Right lobe of liver (tissue), 6 donors: ENCODE measurements at regions not wholly inside any gene's neighbourhood (a gene's known extent, or its start where the extent isn't known, plus 50 kb on each side); places are given as distances from the start of the nearest gene placed in this dataset.
A peak's percentile ranks its signal among the peaks of the same experiment; 100 is the strongest.

Experiments
- ATAC-seq, 4 donors: fragments of 200-7000 bp; cut with Tn5 transposase; one replicate each; pipeline ENCODE4 v1.9.1; 2020; ENCODE audit warnings: mild to moderate bottlenecking in 4 of 4, moderate library complexity in 4 of 4
- DNase-seq, 3 donors: peaks; one replicate each; pipeline ENCODE4 v3.0.0-alpha.2; 2020
- H3K27ac ChIP-seq, 3 donors: fragments of 200-600 bp; one replicate each; pipeline ENCODE4 v1.8.0; 2022
- H3K27me3 ChIP-seq, 2 donors: fragments of 200-600 bp; one replicate each; pipeline ENCODE4 v1.8.0; 2022
- H3K36me3 ChIP-seq, 4 donors: fragments of 200-600 bp; sonication (generic) in 1 of 4; one replicate each; pipeline versions ENCODE4 v1.5.1 to v1.8.0; 2017 to 2022; ENCODE audit warnings: control low read depth in 1 of 4
- H3K4me1 ChIP-seq, 4 donors: fragments of 200-600 bp; sonication (generic) in 1 of 4; one replicate each; pipeline versions ENCODE4 v1.5.1 to v1.8.0; 2017 to 2022; ENCODE audit warnings: control low read depth in 1 of 4
- H3K4me3 ChIP-seq, 3 donors: fragments of 200-600 bp; one replicate each; pipeline ENCODE4 v1.8.0; 2022
- H3K9me3 ChIP-seq, 4 donors: fragments of 200-600 bp; sonication (generic) in 1 of 4; one replicate each; pipeline versions ENCODE4 v1.5.1 to v1.8.0; 2017 to 2022; ENCODE audit warnings: control low read depth in 1 of 4
- CTCF ChIP-seq, 4 donors: fragments of 200-600 bp in 3 of 4; fragments of 450-650 bp in 1 of 4; IDR thresholded peaks; one replicate each; pipeline versions ENCODE4 v1.5.1 to v1.8.0; 2016 to 2022; ENCODE audit warnings: antibody characterized with exemption in 4 of 4, mild to moderate bottlenecking in 2 of 4
- POLR2A ChIP-seq: fragments of 450-650 bp; IDR thresholded peaks from one replicate; pipeline ENCODE4 v1.6.1; 2017; ENCODE audit warnings: antibody characterized with exemption, mild to moderate bottlenecking
- WGBS: methylation state at CpG from one replicate; pipeline ENCODE4 v1.1.6; 2018; ENCODE audit warnings: low coverage, low lambda C conversion rate; ENCODE audit not compliant: insufficient coverage; ENCODE audit errors: missing lambda C conversion rate; 5-methylcytosine and 5-hydroxymethylcytosine counted together
- intact Hi-C, 2 donors: fragments of 100-400 bp; cut with DNase I; formaldehyde crosslinking; loops; one replicate each; pipeline versions ENCODE4 v1.11.2 to v1.14.1; 2022
- donor health status: DM: no; HTN: yes; CAD: no.
- donor health status: DM: no; HTN: no; CAD: no.
- donor health status: DM: no; HTN: no; CAD: no.
- donor health status: DM: no; HTN: yes; CAD: no.
- donor health status: DM: no; HTN: yes; CAD: no.

GRCh38 chr3:20741381-20741780 lies 555.4 kb upstream of the SGO1 start:
- H3K4me1 ChIP-seq = no peaks in the 10 kb centered on the region
- H3K9me3 ChIP-seq = no peaks in the 10 kb centered on the region
- DNase-seq (no peak), ATAC-seq (peak in 1 of 4 donors; percentile 22)
- H3K27me3 ChIP-seq = no peaks in the 10 kb centered on the region
- H3K27ac ChIP-seq = no peak overlapping the region
- TF ChIP-seq CTCF (IDR thresholded peaks at IDR 0.05) (no peak), POLR2A (no peak)
- intact Hi-C loops = no loop called here
- H3K4me3 ChIP-seq = no peak overlapping the region
- H3K36me3 ChIP-seq = no peaks in the 10 kb centered on the region

- TF ChIP-seq CTCF (IDR thresholded peaks at IDR 0.05) (peak; percentile 27 to 42 (median 30)), POLR2A (no peak)
- Histone ChIP-seq H3K27me3 (no peaks in the 10 kb centered on the region), H3K4me3 (no peak overlapping the region), H3K9me3 (no peaks in the 10 kb centered on the region), H3K27ac (no peak overlapping the region), H3K36me3 (no peaks in the 10 kb centered on the region), H3K4me1 (no peaks in the 10 kb centered on the region)
- intact Hi-C loops = no loop called here
- ATAC-seq (peak; percentile 66 to 92 (median 74)), DNase-seq (no peak)
Measured at GRCh38 chr3:20739814-20740213, 553.8 kb upstream of the SGO1 start.

- no peaks in the 10 kb centered on the region for H3K27me3 ChIP-seq
- ATAC-seq = no peak
- H3K36me3 ChIP-seq = no peaks in the 10 kb centered on the region
- TF ChIP-seq POLR2A (no peak), CTCF (IDR thresholded peaks at IDR 0.05) (no peak)
- no peaks in the 10 kb centered on the region for H3K9me3 ChIP-seq
- intact Hi-C loops = no loop called here
- H3K4me1 ChIP-seq = no peaks in the 10 kb centered on the region
- H3K27ac ChIP-seq = no peak overlapping the region
- H3K4me3 ChIP-seq = no peak overlapping the region
- no peak for DNase-seq
- 69% methylated on average over 4 of the region's 5 CpGs for WGBS
Measured at GRCh38 chr3:20736287-20736852, 550.4 kb upstream of the SGO1 start.

GRCh38 chr3:20729185-20729584 lies 543.2 kb upstream of the SGO1 start:
- 67% methylated on average over 1 of the region's 1 CpG for WGBS
- Histone ChIP-seq H3K4me3 (no peak overlapping the region), H3K27me3 (no peaks in the 10 kb centered on the region), H3K36me3 (no peaks in the 10 kb centered on the region), H3K9me3 (no peaks in the 10 kb centered on the region), H3K27ac (no peak overlapping the region), H3K4me1 (no peaks in the 10 kb centered on the region)
- DNase-seq = no peak
- no peak for TF ChIP-seq CTCF (IDR thresholded peaks at IDR 0.05)
- no peak for TF ChIP-seq POLR2A
- intact Hi-C loops = no loop called here
- no peak for ATAC-seq

- Histone ChIP-seq H3K4me1 (no peaks in the 10 kb centered on the region), H3K36me3 (no peaks in the 10 kb centered on the region), H3K27me3 (no peaks in the 10 kb centered on the region), H3K27ac (no peak overlapping the region), H3K9me3 (no peaks in the 10 kb centered on the region), H3K4me3 (no peak overlapping the region)
- TF ChIP-seq POLR2A = no peak
- TF ChIP-seq CTCF (IDR thresholded peaks at IDR 0.05) = no peak
- ATAC-seq (no peak), DNase-seq (no peak)
- 36% methylated on average over 2 of the region's 2 CpGs for WGBS
- intact Hi-C loops = no loop called here
Measured at GRCh38 chr3:20726786-20727185, 540.8 kb upstream of the SGO1 start.
